HG02642 (cell line): ENCODE measurements at regions not wholly inside any gene's neighbourhood (a gene's known extent, or its start where the extent isn't known, plus 50 kb on each side); places are given as distances from the start of the nearest gene placed in this dataset.
"Not testable (repeated sequence)": the region's sequence is repeated elsewhere in the genome, so short reads cannot be mapped to it uniquely, and the experiment has no call there.

Experiments
- ATAC-seq: cut with Tn5 transposase; IDR thresholded peaks from one replicate; pipeline ENCODE4 v1.9.1; 2021; ENCODE audit warnings: mild to moderate bottlenecking; ENCODE audit not compliant: unreplicated experiment, poor library complexity

- no peak for ATAC-seq
These were observed 1108.4 kb upstream of the TMEM132C start for GRCh38 chr12:127158385-127159061.

- ATAC-seq = no peak
These were observed 1105.5 kb upstream of the TMEM132C start for GRCh38 chr12:127161466-127161865.

- no peak for ATAC-seq
These were observed 1104.7 kb upstream of the TMEM132C start for GRCh38 chr12:127162307-127162706.

- ATAC-seq = peak; percentile 75
These were observed 1104.1 kb upstream of the TMEM132C start for GRCh38 chr12:127162902-127163301.

- peak; percentile 67 for ATAC-seq
These were observed 1101.2 kb upstream of the TMEM132C start for GRCh38 chr12:127165567-127166392.

- no peak for ATAC-seq
These were observed 1097.4 kb upstream of the TMEM132C start for GRCh38 chr12:127169321-127170181.

- no peak for ATAC-seq
These were observed 1096.5 kb upstream of the TMEM132C start for GRCh38 chr12:127170226-127171180.

- no peak for ATAC-seq
These were observed 1094.1 kb upstream of the TMEM132C start for GRCh38 chr12:127172861-127173260.

- ATAC-seq = not testable (repeated sequence)
These were observed 1093.0 kb upstream of the TMEM132C start for GRCh38 chr12:127173971-127174370.

- no peak for ATAC-seq
These were observed 1092.1 kb upstream of the TMEM132C start for GRCh38 chr12:127174881-127175280.

- no peak for ATAC-seq
These were observed 1091.6 kb upstream of the TMEM132C start for GRCh38 chr12:127175361-127175760.

- ATAC-seq = no peak
These were observed 1090.2 kb upstream of the TMEM132C start for GRCh38 chr12:127176804-127177203.

- no peak for ATAC-seq
These were observed 1088.9 kb upstream of the TMEM132C start for GRCh38 chr12:127178052-127178451.

- no peak for ATAC-seq
These were observed 1088.5 kb upstream of the TMEM132C start for GRCh38 chr12:127178463-127178862.

- ATAC-seq = no peak
These were observed 1087.8 kb upstream of the TMEM132C start for GRCh38 chr12:127179176-127179575.

- ATAC-seq = no peak
These were observed 1085.0 kb upstream of the TMEM132C start for GRCh38 chr12:127182018-127182417.

GRCh38 chr12:127189992-127190391, 1077.0 kb upstream of the TMEM132C start:
- no peak for ATAC-seq

GRCh38 chr12:127191129-127191528, 1075.8 kb upstream of the TMEM132C start:
- no peak for ATAC-seq

- ATAC-seq = no peak
These were observed 1074.6 kb upstream of the TMEM132C start for GRCh38 chr12:127192391-127192790.

GRCh38 chr12:127193341-127193740, 1073.6 kb upstream of the TMEM132C start:
- ATAC-seq = no peak
